KOPT-K1 (cell line): ENCODE measurements at regions not wholly inside any gene's neighbourhood (a gene's known extent, or its start where the extent isn't known, plus 50 kb on each side); places are given as distances from the start of the nearest gene placed in this dataset.

Experiments used
- H3K27ac ChIP-seq: fragments of 200-600 bp; sonication (generic); 2 replicates; pipeline ENCODE4 v1.5.1; 2016; ENCODE audit warnings: antibody characterized with exemption, mild to moderate bottlenecking, low read depth, low read length; ENCODE audit not compliant: poor library complexity, severe bottlenecking
- H3K36me3 ChIP-seq: fragments of 200-600 bp; sonication (generic); 2 replicates; pipeline ENCODE4 v1.5.1; 2017; ENCODE audit warnings: antibody characterized with exemption, mild to moderate bottlenecking, low read length, moderate library complexity; ENCODE audit not compliant: insufficient read depth
- H3K9me3 ChIP-seq: fragments of 200-600 bp; sonication (generic); 2 replicates; pipeline ENCODE4 v1.5.1; 2017; ENCODE audit warnings: antibody characterized with exemption, low read length, mild to moderate bottlenecking; ENCODE audit not compliant: insufficient read depth, poor library complexity, severe bottlenecking

- Histone ChIP-seq H3K36me3 (no peaks in the 10 kb centered on the region), H3K27ac (no peak overlapping the region), H3K9me3 (no peaks in the 10 kb centered on the region)
Measured at GRCh38 chr2:144875290-144875969, 355.5 kb upstream of the ZEB2 start.

GRCh38 chr2:144865670-144866069 is 345.8 kb upstream of the ZEB2 start:
- Histone ChIP-seq H3K9me3 (no peaks in the 10 kb centered on the region), H3K27ac (no peak overlapping the region), H3K36me3 (no peaks in the 10 kb centered on the region)

- no peaks in the 10 kb centered on the region for H3K9me3 ChIP-seq
Measured at GRCh38 chr2:144859716-144860115, 339.8 kb upstream of the ZEB2 start.

DNA sequence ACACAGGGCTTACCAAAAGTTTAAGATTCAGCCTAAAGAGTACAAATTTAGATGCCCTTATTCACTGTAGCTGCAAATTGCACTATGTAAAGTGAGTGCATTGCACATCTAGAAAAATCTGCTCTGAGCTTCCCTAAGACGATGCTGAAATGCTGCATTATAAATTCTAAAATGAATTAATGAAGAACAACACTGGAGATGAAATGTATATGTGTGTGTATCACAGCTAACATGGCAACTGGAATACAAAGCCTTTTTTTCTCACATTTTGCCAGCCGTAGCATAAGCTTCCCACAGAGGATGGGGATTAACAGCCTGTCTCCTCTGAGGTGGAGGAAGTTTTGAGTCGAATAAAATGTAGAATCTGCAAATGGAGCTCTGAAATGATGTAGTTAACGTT is 338.3 kb upstream of the ZEB2 start:
- Histone ChIP-seq H3K36me3 (no peaks in the 10 kb centered on the region), H3K27ac (no peak overlapping the region), H3K9me3 (no peaks in the 10 kb centered on the region)

More at GRCh38 chr2:144859716-144860115, 339.8 kb upstream of the ZEB2 start:
- Histone ChIP-seq H3K27ac (no peak overlapping the region), H3K36me3 (no peaks in the 10 kb centered on the region)

- no peaks in the 10 kb centered on the region for H3K36me3 ChIP-seq
Measured at GRCh38 chr2:144854596-144854995, 334.7 kb upstream of the ZEB2 start.

GRCh38 chr2:144849612-144850011 is 329.7 kb upstream of the ZEB2 start:
- H3K27ac ChIP-seq: no peak overlapping the region

More at GRCh38 chr2:144854596-144854995, 334.7 kb upstream of the ZEB2 start:
- Histone ChIP-seq H3K9me3 (no peaks in the 10 kb centered on the region), H3K27ac (no peak overlapping the region)

DNA sequence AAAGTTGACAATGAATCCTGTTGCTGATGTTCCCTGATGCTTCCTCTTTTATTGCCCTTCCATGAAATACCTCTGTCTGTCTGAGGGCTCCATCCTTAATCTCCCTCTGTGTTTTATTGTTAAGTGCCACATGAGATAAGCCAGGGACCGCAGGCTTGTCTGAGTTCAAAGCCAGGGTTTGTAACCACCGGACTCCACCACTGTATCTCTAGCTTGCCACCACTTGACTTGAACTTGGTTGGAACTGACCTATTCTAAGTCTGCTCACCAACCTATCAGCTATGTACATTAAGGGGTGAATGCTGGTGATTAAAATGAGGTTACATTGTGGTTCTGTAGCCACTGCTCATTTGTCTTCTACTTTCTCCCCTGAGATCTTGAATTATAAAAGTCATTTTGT is 328.5 kb upstream of the ZEB2 start:
- Histone ChIP-seq H3K27ac (no peak overlapping the region), H3K9me3 (no peaks in the 10 kb centered on the region), H3K36me3 (no peaks in the 10 kb centered on the region)

More at GRCh38 chr2:144849612-144850011, 329.7 kb upstream of the ZEB2 start:
- Histone ChIP-seq H3K36me3 (no peaks in the 10 kb centered on the region), H3K9me3 (no peaks in the 10 kb centered on the region)

DNA sequence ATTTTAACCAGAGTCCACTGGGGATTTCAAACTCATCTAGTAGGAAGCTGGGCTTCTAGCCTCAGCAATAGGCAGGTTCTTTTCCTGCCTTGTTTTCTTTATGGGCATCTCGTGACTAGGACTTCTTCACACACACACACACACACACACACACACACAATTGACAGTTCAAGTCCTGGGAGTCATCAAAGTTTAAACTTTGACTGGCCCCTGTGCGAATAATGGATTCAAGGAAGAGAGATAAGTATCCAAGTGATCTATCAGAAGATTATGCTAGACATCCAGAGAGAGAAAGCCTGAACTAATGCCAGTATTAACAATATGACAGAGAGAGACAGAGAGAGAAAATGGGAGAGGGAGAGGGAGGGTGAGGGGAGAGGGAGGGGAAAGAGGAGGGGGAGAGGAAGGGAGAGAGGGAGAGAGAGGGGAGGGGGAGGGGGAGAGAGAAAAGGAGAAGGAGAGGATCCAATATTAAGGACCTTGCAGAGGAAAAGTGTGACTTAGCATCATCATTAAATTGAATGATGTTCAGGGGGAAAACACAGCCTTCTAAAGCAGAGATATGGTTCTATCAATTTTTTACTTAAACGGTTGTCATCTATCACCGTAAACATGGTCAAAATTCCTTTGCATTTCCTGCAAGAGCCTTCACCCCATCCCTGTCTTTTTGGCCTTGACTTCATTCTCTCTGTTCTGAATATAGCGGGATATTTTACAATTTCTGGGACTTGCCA is 327.6 kb upstream of the ZEB2 start:
- Histone ChIP-seq H3K9me3 (no peaks in the 10 kb centered on the region), H3K27ac (no peak overlapping the region), H3K36me3 (no peaks in the 10 kb centered on the region)

- Histone ChIP-seq H3K36me3 (no peaks in the 10 kb centered on the region), H3K9me3 (no peaks in the 10 kb centered on the region), H3K27ac (no peak overlapping the region)
Measured at GRCh38 chr2:144836635-144837350, 316.9 kb upstream of the ZEB2 start.

DNA sequence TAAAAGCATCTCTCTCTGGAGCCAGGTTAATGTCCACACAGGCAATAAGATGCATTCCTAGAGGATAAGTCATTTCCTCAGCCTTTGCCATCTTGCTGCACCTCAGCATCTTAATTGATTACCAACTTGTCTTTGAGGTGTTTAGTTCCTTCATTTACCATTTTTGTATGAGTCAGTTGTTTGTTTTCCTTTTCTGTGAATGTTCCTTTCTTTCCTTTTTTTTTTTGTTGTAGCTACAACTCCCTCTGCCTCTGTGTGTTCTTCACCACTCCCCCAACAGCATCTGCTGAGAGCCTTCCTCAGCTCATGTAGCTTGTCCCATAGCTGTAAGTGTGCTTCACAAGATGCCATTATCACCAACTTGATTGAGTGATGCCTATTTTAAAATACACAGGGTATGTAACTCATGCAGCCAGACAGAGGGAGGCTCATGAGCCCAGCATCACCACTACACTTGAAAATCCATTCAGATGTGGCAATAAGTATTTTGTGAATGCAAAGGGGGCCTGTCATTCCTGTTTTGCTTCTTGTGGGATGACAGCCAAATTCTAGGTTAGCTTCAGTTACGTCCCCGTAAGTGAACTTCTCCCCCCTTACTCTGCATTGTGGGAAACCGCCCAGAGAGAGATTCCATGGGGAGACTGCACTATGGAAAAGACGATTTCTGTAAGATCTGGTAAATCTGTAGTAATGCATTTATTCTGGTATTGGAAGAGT is 315.9 kb upstream of the ZEB2 start:
- H3K27ac ChIP-seq: no peak overlapping the region
- H3K36me3 ChIP-seq: no peaks in the 10 kb centered on the region
- no peaks in the 10 kb centered on the region for H3K9me3 ChIP-seq

GRCh38 chr2:144834998-144835633 is 315.2 kb upstream of the ZEB2 start:
- H3K36me3 ChIP-seq: no peaks in the 10 kb centered on the region
- no peaks in the 10 kb centered on the region for H3K9me3 ChIP-seq
- no peak overlapping the region for H3K27ac ChIP-seq

DNA sequence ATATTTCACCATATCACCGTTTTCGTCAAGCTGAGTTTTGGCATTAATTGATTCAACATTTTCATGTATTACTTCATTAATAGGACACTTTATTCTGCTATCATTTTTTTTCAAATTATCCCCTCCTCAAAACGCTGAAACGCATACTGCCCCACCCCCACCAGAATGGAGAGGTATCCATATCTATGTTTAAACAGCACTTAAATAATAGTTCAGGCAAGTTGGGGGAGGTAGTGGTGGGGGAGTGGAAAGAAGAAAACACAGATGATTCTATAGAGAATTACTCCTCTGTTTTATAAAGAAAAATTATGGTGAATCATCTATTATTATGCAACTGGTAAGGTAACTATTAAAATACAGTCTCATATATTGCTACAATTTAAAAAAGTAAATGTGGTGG is 314.4 kb upstream of the ZEB2 start:
- Histone ChIP-seq H3K9me3 (no peaks in the 10 kb centered on the region), H3K36me3 (no peaks in the 10 kb centered on the region), H3K27ac (no peak overlapping the region)

GRCh38 chr2:144833075-144833637 is 313.2 kb upstream of the ZEB2 start:
- H3K36me3 ChIP-seq: no peaks in the 10 kb centered on the region
- H3K9me3 ChIP-seq: no peaks in the 10 kb centered on the region
- H3K27ac ChIP-seq: no peak overlapping the region

DNA sequence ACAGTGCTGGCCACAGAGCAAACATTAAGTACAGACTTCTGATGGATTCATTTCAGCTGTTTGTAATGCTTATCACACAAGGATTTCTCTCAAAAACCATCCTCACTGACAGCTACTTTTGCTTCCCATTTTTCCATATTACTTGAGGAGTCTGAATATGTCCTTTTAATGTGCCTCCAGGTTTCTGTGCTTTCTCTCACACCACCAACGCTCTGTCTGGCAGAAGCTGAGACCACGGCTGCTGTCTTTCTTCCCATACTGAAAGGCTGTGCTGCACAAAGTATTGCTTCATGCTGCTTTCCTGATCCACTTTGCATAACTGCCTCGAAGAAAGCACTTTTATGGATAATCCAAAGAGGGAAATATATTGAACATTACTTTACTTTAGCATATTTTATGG is 312.1 kb upstream of the ZEB2 start:
- H3K9me3 ChIP-seq: no peaks in the 10 kb centered on the region
- H3K27ac ChIP-seq: no peak overlapping the region

More for the DNA sequence above, 312.1 kb upstream of the ZEB2 start:
- no peaks in the 10 kb centered on the region for H3K36me3 ChIP-seq
